GM12873 (cell line): ENCODE measurements at regions not wholly inside any gene's neighbourhood (a gene's known extent, or its start where the extent isn't known, plus 50 kb on each side); places are given as distances from the start of the nearest gene placed in this dataset.

Source experiments
- TF ChIP-seq, protein P1 (sequence below): IDR thresholded peaks from 2 replicates; pipeline ENCODE4 v1.5.1; 2012; ENCODE audit warnings: low read depth, mild to moderate bottlenecking, moderate library complexity, low read length, control low read depth; ENCODE audit not compliant: insufficient read depth; ENCODE audit errors: missing control alignments

DNA sequence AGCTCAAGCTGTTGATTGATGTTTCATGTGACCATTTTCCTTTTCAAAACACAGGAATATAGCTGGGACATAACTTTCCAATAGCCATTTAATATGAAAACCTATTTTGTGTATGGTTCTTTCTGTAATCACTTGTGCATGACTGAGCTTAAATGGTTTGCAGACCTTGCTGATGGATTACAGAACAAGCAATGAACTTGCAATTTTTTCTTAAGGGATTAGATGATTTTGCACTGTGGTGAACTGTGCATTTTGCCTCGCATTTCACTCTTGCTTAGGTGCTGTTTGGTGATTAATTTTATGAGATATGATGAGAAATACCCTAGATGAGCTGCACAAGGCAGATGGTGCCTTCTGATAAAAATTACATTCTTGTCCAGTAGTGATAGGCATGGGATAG is 419.0 kb upstream of the FBXO33 start:
- TF ChIP-seq, protein P1, sequence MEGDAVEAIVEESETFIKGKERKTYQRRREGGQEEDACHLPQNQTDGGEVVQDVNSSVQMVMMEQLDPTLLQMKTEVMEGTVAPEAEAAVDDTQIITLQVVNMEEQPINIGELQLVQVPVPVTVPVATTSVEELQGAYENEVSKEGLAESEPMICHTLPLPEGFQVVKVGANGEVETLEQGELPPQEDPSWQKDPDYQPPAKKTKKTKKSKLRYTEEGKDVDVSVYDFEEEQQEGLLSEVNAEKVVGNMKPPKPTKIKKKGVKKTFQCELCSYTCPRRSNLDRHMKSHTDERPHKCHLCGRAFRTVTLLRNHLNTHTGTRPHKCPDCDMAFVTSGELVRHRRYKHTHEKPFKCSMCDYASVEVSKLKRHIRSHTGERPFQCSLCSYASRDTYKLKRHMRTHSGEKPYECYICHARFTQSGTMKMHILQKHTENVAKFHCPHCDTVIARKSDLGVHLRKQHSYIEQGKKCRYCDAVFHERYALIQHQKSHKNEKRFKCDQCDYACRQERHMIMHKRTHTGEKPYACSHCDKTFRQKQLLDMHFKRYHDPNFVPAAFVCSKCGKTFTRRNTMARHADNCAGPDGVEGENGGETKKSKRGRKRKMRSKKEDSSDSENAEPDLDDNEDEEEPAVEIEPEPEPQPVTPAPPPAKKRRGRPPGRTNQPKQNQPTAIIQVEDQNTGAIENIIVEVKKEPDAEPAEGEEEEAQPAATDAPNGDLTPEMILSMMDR: no peak

GRCh38 chr14:39847852-39848251 is 415.6 kb upstream of the FBXO33 start:
- TF ChIP-seq, protein P1: no peak

DNA sequence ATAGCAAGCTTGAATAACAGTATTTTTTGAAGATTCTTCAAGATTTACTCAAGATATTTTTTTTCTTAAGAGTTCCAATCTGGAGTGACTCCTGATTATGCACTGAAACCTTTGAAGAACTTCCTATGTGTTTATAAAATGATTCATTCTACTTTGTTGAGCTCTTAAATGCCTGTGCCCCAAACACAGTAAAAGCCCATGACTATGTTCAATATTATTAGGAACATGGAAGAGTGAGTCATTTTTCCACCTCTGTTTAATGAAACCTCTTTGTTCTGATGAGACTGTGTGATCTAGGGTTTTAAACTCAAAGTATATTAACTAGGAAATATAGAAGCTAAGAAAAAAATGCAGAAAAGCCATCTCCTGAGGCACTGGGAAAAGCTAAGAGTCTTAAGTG is 415.0 kb upstream of the FBXO33 start:
- TF ChIP-seq, protein P1: no peak

- TF ChIP-seq, protein P1: no peak
These were observed 411.6 kb upstream of the FBXO33 start for GRCh38 chr14:39843881-39844280.

- TF ChIP-seq, protein P1: no peak
These were observed 408.9 kb upstream of the FBXO33 start for GRCh38 chr14:39841088-39841487.

GRCh38 chr14:39827901-39828655 is 395.8 kb upstream of the FBXO33 start:
- TF ChIP-seq, protein P1: no peak

- TF ChIP-seq, protein P1: no peak
These were observed 380.5 kb upstream of the FBXO33 start for GRCh38 chr14:39812532-39813320.
